BLaER1 treated with 17β-estradiol and CSF1 and Interleukin-3, amounts not matched to agents 10 nM and 100 nM (cell line): ENCODE measurements at regions not wholly inside any gene's neighbourhood (a gene's known extent, or its start where the extent isn't known, plus 50 kb on each side); places are given as distances from the start of the nearest gene placed in this dataset.

Experiments
- H3K27ac ChIP-seq, 11 experiments: shearing (Covaris generic); formaldehyde crosslinking; 2 replicates each; pipeline ENCODE4 v1.8.1; 2022
- H3K27me3 ChIP-seq, 11 experiments: shearing (Covaris generic); formaldehyde crosslinking; 2 replicates each; pipeline ENCODE4 v1.8.1; 2022
- H3K36me3 ChIP-seq, 11 experiments: shearing (Covaris generic); formaldehyde crosslinking; 2 replicates each; pipeline ENCODE4 v1.8.1; 2022
- H3K4me1 ChIP-seq, 10 experiments: shearing (Covaris generic); formaldehyde crosslinking; 2 replicates each; pipeline ENCODE4 v1.8.1; 2022
- H3K4me2 ChIP-seq, 11 experiments: shearing (Covaris generic); formaldehyde crosslinking; 2 replicates each; pipeline ENCODE4 v1.8.1; 2022
- H3K4me3 ChIP-seq, 10 experiments: shearing (Covaris generic); formaldehyde crosslinking; 2 replicates each; pipeline ENCODE4 v1.8.1; 2022
- H3K9ac ChIP-seq, 11 experiments: shearing (Covaris generic); formaldehyde crosslinking; 2 replicates each; pipeline ENCODE4 v1.8.1; 2022
- H3K9me3 ChIP-seq, 11 experiments: shearing (Covaris generic); formaldehyde crosslinking; replicated peaks in 1 of 11; 2 replicates each; pipeline ENCODE4 v1.8.1; 2022
- H4K20me1 ChIP-seq, 11 experiments: shearing (Covaris generic); formaldehyde crosslinking; 2 replicates each; pipeline ENCODE4 v1.8.1; 2022
- Cebpa-rat ChIP-seq, 11 experiments: shearing (Covaris generic); IDR thresholded peaks; 2 replicates each; pipeline ENCODE4 v1.8.1; 2022

DNA sequence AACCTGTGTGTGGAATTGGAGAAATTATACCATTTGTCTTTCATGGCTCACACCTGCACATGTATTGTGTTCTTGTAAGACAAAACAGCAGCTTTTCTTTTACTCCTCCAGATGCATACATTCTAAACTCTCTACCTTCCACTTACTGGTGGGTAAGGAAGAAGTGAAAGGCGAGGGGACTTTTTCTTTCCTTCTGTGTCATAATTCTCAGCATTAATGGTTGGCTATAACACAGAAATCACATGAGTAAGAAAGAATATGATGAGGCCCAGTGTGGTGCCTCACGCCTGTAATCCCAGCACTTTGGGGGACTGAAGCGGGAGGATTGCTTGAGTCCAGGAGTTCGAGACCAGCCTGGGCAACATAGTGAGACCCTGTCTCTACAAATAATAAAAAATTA lies 57.8 kb upstream of the SHANK2 start:
- no peak for TF ChIP-seq Cebpa-rat (IDR thresholded peaks at IDR 0.05)
- Histone ChIP-seq H4K20me1 (no peaks in the 10 kb centered on the region), H3K27ac (no peak overlapping the region), H3K4me3 (no peak overlapping the region), H3K9me3 (peaks cover 0 to 6% (median 0%) of the 10 kb centered on the region in 11 experiments; a peak in 2 of 22 replicates), H3K9ac (no peak overlapping the region), H3K36me3 (no peaks in the 10 kb centered on the region), H3K4me2 (no peak overlapping the region), H3K27me3 (no peaks in the 10 kb centered on the region), H3K4me1 (no peaks in the 10 kb centered on the region)

DNA sequence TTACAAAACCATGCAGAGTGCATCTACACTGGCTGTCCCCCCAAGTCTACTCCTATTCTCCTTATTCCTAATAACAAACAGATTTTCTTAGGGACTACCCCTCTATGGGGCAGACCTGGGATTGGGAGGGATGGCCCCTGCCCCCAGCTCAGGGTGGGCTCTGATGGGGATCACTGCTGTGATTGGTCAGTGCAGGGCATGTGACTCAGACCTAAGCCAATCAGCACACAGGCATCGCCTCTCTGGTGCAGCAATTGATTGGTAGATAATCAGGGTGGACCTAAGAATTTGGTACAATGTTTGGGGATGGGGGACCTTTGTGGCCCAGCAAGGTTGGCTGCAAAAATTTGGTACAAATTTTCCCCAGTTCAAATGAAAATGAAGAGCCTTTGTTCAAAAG lies 57.2 kb upstream of the SHANK2 start:
- H3K27ac ChIP-seq = no peak overlapping the region
- H3K4me3 ChIP-seq = no peak overlapping the region
- H3K4me2 ChIP-seq = no peak overlapping the region
- TF ChIP-seq Cebpa-rat (IDR thresholded peaks at IDR 0.05) = no peak
- H3K9me3 ChIP-seq = peaks cover 0 to 6% (median 0%) of the 10 kb centered on the region in 11 experiments; a peak in 2 of 22 replicates
- no peaks in the 10 kb centered on the region for H3K4me1 ChIP-seq
- H3K27me3 ChIP-seq = no peaks in the 10 kb centered on the region
- H3K36me3 ChIP-seq = no peaks in the 10 kb centered on the region
- H3K9ac ChIP-seq = no peak overlapping the region
- no peaks in the 10 kb centered on the region for H4K20me1 ChIP-seq

DNA sequence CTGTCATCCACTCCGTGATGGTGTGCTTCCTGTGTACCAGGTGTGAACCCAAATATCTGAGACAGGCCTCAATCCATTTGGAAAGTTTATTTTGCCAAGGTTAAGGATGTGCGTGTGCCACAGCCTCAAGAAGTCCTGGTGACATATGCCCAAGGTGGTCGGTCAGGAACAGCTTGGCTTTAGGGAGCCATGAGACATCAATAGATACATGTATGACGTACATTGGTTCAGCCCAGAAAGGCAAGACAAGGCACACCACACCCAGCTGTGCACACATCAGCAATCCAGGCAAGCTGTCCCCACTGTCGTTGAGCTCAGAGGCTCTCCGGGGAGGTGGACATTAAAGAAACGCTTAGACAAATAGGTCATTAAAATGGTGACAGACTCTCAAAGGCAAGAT lies 56.8 kb upstream of the SHANK2 start:
- no peak overlapping the region for H3K4me3 ChIP-seq
- no peaks in the 10 kb centered on the region for H3K27me3 ChIP-seq
- no peak overlapping the region for H3K27ac ChIP-seq
- no peaks in the 10 kb centered on the region for H4K20me1 ChIP-seq
- H3K4me1 ChIP-seq = no peaks in the 10 kb centered on the region
- no peak for TF ChIP-seq Cebpa-rat (IDR thresholded peaks at IDR 0.05)
- H3K9me3 ChIP-seq = peaks cover 0 to 6% (median 0%) of the 10 kb centered on the region in 11 experiments; a peak in 2 of 22 replicates
- no peaks in the 10 kb centered on the region for H3K36me3 ChIP-seq
- no peak overlapping the region for H3K9ac ChIP-seq
- H3K4me2 ChIP-seq = no peak overlapping the region

DNA sequence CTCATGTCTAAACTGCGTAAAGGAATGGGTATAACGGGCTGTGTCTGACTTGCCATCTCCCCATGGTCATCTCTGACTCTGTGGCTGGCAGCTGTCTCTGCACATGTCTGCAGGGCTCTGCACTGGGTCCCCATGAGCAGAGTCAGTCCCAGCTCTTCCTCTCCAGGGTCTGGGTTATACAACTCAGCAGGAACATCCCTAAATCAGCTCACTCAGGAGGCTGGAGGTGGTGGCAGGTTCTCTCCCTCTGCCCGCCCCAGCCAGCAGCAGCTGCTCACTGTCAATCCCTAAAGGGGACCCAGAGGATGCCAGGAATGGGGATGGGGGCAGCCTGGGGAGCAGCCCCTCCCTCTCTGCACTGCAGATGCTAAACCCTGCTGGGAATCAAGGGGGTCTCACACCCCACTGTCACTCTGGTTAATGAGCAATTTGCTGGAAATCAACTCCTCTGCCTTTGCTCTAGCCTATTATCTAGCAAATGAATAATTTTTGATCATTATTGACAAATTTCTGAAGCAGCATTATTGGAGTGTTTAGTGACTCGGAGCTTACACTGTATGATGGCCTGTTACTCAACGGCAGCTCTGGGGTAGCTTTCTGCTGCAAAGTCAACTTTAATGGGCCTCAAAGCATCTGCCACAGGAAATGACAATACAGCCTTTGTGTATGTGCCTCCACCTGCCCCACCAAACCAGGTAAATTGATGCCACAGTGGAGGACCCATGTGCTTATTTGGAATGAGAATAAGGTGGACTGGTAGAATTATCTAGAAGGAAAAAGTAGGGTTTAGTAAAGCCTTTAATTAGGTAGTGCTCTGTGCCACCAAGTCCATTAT lies 55.7 kb upstream of the SHANK2 start:
- no peaks in the 10 kb centered on the region for H4K20me1 ChIP-seq
- TF ChIP-seq Cebpa-rat (IDR thresholded peaks at IDR 0.05) = no peak
- H3K4me2 ChIP-seq = no peak overlapping the region
- peaks cover 0 to 6% (median 0%) of the 10 kb centered on the region in 11 experiments; a peak in 2 of 22 replicates for H3K9me3 ChIP-seq
- H3K9ac ChIP-seq = no peak overlapping the region
- H3K27ac ChIP-seq = no peak overlapping the region
- H3K4me1 ChIP-seq = no peaks in the 10 kb centered on the region
- H3K27me3 ChIP-seq = no peaks in the 10 kb centered on the region
- H3K4me3 ChIP-seq = no peak overlapping the region
- no peaks in the 10 kb centered on the region for H3K36me3 ChIP-seq

DNA sequence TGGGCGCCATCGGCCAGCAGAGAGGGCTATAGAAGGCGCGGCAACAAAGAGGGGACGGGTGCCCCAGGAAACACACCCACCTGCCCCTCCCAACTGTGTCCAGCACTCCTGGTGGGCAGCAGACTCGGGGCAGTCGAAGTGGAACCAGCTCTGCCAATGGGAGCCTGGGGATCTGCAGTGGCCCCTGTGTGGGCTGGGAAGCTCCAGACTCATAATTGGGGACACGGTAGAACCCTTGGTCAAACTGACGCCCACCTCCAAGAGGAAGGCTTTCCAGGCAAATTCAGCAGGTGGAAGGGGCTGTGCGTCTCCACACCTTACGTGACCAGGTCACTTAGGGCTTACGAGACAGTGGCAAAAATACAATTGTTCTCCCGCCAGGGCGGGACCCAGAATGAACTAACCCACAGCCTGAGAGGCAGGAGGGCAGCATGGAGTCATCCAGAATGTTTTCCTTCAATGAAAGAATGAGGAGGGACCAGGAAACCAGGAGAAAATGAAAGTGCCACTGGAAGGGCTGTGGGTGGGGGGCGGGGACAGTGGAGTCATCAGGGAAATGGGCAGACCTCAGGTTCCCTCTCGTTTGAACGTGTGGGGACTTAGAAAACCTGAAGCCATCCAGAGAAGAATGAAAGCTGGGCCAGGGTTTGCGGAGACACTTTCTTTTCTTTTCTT lies 53.2 kb upstream of the SHANK2 start:
- Histone ChIP-seq H3K4me3 (no peak overlapping the region), H3K4me2 (no peak overlapping the region), H3K27ac (no peak overlapping the region), H3K4me1 (peaks cover 0 to 11% (median 0%) of the 10 kb centered on the region in 10 experiments; a peak in 4 of 20 replicates), H3K9ac (no peak overlapping the region), H3K27me3 (no peaks in the 10 kb centered on the region), H3K9me3 (peaks cover 0 to 6% (median 0%) of the 10 kb centered on the region in 11 experiments; a peak in 2 of 22 replicates), H3K36me3 (no peaks in the 10 kb centered on the region), H4K20me1 (no peaks in the 10 kb centered on the region)
- TF ChIP-seq Cebpa-rat (IDR thresholded peaks at IDR 0.05) = no peak

DNA sequence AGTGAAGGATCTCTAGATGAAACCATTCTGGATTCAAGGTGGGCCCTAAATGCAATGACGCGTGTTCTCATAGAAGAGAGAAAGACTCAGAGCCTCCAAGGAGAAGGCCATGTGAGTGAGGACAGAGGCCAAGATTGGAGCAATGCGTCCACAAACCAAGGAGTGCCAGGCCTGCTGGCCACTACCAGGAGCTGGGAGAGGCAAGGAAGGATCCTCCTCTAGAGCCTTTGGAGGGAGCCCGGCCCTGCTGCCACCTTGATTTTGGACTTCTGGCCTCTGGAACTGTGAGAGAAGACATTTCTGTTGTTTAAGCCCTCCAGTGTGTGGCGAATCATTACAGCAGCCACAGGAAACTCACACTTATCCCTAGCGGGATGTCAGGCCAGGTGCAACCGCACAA lies 52.7 kb upstream of the SHANK2 start:
- H3K36me3 ChIP-seq = no peaks in the 10 kb centered on the region
- no peak overlapping the region for H3K4me3 ChIP-seq
- H4K20me1 ChIP-seq = no peaks in the 10 kb centered on the region
- TF ChIP-seq Cebpa-rat (IDR thresholded peaks at IDR 0.05) = no peak
- no peak overlapping the region for H3K4me2 ChIP-seq
- peaks cover 0 to 6% (median 0%) of the 10 kb centered on the region in 11 experiments; a peak in 2 of 22 replicates for H3K9me3 ChIP-seq
- H3K27me3 ChIP-seq = no peaks in the 10 kb centered on the region
- H3K27ac ChIP-seq = no peak overlapping the region
- H3K4me1 ChIP-seq = peaks cover 0 to 11% (median 0%) of the 10 kb centered on the region in 10 experiments; a peak in 4 of 20 replicates
- no peak overlapping the region for H3K9ac ChIP-seq

DNA sequence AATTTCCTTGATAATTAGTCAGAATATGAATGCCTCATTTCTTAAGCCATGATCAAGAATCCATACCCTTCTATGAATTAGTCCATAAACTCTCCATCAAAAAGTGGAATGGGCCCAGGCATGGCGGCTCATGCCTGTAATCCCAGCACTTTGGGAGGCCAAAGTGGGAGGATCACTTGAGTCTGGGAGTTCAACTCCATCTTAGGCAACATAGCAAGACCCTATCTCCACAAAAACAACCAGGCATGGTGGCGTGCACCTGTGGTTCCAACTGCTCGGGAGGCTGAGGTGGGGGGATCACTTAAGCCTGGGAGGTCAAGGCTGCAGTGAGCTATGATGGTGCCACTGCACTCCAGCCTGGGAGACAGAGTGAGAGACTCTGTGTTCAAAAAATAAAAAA lies 52.1 kb upstream of the SHANK2 start:
- TF ChIP-seq Cebpa-rat (IDR thresholded peaks at IDR 0.05) = no peak
- no peak overlapping the region for H3K27ac ChIP-seq
- no peak overlapping the region for H3K9ac ChIP-seq
- no peaks in the 10 kb centered on the region for H3K36me3 ChIP-seq
- H3K27me3 ChIP-seq = no peaks in the 10 kb centered on the region
- peaks cover 0 to 4% (median 0%) of the 10 kb centered on the region in 11 experiments; a peak in 2 of 22 replicates for H3K9me3 ChIP-seq
- no peak overlapping the region for H3K4me2 ChIP-seq
- no peaks in the 10 kb centered on the region for H4K20me1 ChIP-seq
- peaks cover 0 to 11% (median 0%) of the 10 kb centered on the region in 10 experiments; a peak in 4 of 20 replicates for H3K4me1 ChIP-seq
- H3K4me3 ChIP-seq = no peak overlapping the region

DNA sequence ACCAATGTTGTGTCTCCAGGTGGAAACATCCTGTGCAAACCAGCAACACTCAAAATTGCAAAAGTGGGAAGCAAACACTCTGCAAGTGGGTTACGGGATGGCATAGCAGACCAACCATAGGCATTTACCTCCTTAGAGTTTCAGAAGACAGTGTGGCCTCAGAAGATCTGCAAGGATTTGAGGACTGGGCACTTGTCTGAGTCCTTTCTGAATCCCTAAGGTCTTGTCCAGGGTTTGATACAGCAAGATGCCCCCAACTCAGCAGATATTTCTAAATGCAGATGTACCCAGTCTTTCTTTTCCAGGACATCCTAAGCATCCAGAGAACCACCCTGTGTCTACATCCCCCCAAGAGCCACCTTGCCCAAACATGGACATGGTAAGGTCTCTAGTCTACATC lies 51.7 kb upstream of the SHANK2 start:
- no peak overlapping the region for H3K4me3 ChIP-seq
- peaks cover 0 to 11% (median 0%) of the 10 kb centered on the region in 10 experiments; a peak in 4 of 20 replicates for H3K4me1 ChIP-seq
- no peaks in the 10 kb centered on the region for H4K20me1 ChIP-seq
- H3K9me3 ChIP-seq = no peaks in the 10 kb centered on the region; a peak in 1 of 22 replicates
- no peak for TF ChIP-seq Cebpa-rat (IDR thresholded peaks at IDR 0.05)
- no peaks in the 10 kb centered on the region for H3K36me3 ChIP-seq
- no peaks in the 10 kb centered on the region for H3K27me3 ChIP-seq
- H3K27ac ChIP-seq = no peak overlapping the region
- H3K9ac ChIP-seq = no peak overlapping the region
- no peak overlapping the region for H3K4me2 ChIP-seq

DNA sequence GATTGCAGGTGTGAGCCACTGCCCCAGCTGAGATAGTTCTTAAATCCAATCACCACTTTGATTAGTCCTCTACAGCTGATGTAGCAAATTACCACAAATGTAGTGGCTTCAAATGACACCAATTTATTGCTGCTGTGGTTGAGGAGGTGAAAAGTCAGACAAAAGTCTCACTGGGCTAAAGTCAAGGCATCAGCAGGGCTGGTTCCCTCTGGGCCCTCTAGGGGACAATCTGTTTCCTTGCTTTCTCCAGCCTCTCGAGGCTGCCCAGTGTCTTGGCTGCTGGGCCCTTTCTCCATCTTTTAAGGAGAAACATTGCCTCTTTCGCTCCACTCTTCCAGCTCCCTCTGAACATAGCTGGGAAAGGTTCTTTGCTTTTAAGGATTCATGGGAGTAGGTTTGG lies 50.5 kb upstream of the SHANK2 start:
- Histone ChIP-seq H3K36me3 (no peaks in the 10 kb centered on the region), H3K4me1 (peaks cover 0 to 11% (median 0%) of the 10 kb centered on the region in 10 experiments; a peak in 4 of 20 replicates), H3K9me3 (no peaks in the 10 kb centered on the region), H3K4me3 (no peak overlapping the region), H3K9ac (no peak overlapping the region), H3K27me3 (no peaks in the 10 kb centered on the region), H3K27ac (no peak overlapping the region), H3K4me2 (no peak overlapping the region), H4K20me1 (no peaks in the 10 kb centered on the region)
- no peak for TF ChIP-seq Cebpa-rat (IDR thresholded peaks at IDR 0.05)
